GM12878 (cell line): ENCODE measurements at regions not wholly inside any gene's neighbourhood (a gene's known extent, or its start where the extent isn't known, plus 50 kb on each side); places are given as distances from the start of the nearest gene placed in this dataset.

Experiments
- BACH1 ChIP-seq: fragments of 450-650 bp; IDR thresholded peaks from 2 replicates; pipeline ENCODE4 v1.6.1; 2017; ENCODE audit warnings: mild to moderate bottlenecking, borderline replicate concordance
- FOXK2 ChIP-seq: fragments of 450-650 bp; IDR thresholded peaks from 2 replicates; pipeline ENCODE4 v1.6.1; 2017; ENCODE audit warnings: mild to moderate bottlenecking, moderate library complexity
- MTA2 ChIP-seq: fragments of 450-650 bp; IDR thresholded peaks from 2 replicates; pipeline ENCODE4 v1.6.1; 2016; ENCODE audit warnings: low read depth, mild to moderate bottlenecking, moderate library complexity
- MTA3 ChIP-seq: IDR thresholded peaks from 2 replicates; pipeline ENCODE4 v1.6.1; 2012; ENCODE audit warnings: low read length, inconsistent platforms, borderline replicate concordance
- PRDM15 ChIP-seq: fragments of 450-650 bp; formaldehyde crosslinking; IDR thresholded peaks from 2 replicates; pipeline ENCODE4 v1.4.0; 2020; ENCODE audit warnings: mild to moderate bottlenecking, moderate library complexity
- SREBF2 ChIP-seq: IDR thresholded peaks from 2 replicates; pipeline ENCODE4 v1.6.1; 2012; ENCODE audit warnings: mild to moderate bottlenecking, low read length
- TBL1XR1 ChIP-seq: IDR thresholded peaks from 2 replicates; pipeline ENCODE4 v1.6.1; 2012; ENCODE audit warnings: low read depth, low read length, improper control_type of control experiment
- TF ChIP-seq, protein P1 (sequence below): fragments of 450-650 bp; IDR thresholded peaks from 2 replicates; pipeline ENCODE4 v1.6.1; 2016; ENCODE audit warnings: mild to moderate bottlenecking, moderate library complexity, borderline replicate concordance

DNA sequence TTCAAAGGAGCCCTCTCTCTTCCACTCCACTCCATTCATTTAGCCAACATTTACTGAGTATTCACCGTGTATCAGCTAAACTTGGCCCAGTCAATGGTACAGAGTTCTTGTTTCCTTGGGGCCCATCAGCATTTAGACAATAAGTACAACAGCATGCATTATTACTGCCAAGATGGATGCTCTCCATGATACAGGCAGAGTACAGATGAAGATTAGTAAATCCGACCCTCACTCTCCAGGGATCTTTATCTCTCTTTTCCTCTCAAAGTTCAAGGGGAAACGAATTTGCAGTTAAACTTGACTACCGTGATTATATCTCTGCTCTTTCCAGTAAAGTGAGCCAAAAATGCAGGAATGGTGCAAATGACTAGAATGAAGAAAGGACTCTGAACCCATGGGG, 184.6 kb upstream of the DUSP10 start (continued):
- TF ChIP-seq BACH1 (no peak), SREBF2 (no peak), FOXK2 (no peak), MTA2 (no peak), TBL1XR1 (no peak), PRDM15 (CRISPR knock-in tag) (no peak), MTA3 (no peak)
- TF ChIP-seq, protein P1, sequence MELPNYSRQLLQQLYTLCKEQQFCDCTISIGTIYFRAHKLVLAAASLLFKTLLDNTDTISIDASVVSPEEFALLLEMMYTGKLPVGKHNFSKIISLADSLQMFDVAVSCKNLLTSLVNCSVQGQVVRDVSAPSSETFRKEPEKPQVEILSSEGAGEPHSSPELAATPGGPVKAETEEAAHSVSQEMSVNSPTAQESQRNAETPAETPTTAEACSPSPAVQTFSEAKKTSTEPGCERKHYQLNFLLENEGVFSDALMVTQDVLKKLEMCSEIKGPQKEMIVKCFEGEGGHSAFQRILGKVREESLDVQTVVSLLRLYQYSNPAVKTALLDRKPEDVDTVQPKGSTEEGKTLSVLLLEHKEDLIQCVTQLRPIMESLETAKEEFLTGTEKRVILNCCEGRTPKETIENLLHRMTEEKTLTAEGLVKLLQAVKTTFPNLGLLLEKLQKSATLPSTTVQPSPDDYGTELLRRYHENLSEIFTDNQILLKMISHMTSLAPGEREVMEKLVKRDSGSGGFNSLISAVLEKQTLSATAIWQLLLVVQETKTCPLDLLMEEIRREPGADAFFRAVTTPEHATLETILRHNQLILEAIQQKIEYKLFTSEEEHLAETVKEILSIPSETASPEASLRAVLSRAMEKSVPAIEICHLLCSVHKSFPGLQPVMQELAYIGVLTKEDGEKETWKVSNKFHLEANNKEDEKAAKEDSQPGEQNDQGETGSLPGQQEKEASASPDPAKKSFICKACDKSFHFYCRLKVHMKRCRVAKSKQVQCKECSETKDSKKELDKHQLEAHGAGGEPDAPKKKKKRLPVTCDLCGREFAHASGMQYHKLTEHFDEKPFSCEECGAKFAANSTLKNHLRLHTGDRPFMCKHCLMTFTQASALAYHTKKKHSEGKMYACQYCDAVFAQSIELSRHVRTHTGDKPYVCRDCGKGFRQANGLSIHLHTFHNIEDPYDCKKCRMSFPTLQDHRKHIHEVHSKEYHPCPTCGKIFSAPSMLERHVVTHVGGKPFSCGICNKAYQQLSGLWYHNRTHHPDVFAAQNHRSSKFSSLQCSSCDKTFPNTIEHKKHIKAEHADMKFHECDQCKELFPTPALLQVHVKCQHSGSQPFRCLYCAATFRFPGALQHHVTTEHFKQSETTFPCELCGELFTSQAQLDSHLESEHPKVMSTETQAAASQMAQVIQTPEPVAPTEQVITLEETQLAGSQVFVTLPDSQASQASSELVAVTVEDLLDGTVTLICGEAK = no peak
